ENCODE measurements at regions not wholly inside any gene's neighbourhood (a gene's known extent, or its start where the extent isn't known, plus 50 kb on each side); places are given as distances from the start of the nearest gene placed in this dataset.
"Not testable (repeated sequence)": the region's sequence is repeated elsewhere in the genome, so short reads cannot be mapped to it uniquely, and the experiment has no call there.

DNA sequence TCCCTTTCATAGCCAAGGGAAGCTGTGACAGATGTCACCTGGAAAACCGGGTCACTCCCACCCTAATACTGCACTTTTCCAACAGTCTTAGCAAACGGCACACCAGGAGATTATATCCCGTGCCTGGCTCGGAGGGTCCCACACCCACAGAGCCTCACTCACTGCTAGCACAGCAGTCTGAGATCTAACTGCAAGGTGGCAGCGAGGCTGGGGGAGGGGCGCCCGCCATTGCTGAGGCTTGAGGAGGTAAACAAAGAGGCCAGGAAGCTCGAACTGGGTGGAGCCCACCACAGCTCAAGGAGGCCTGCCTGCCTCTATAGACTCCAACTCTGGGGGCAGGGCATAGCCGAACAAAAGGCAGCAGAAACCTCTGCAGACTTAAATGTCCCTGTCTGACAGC, 199.2 kb downstream of the TMEM47 start:
- H3K4me2 ChIP-seq (ENCODE audit: low read length); H3K27me3 ChIP-seq (ENCODE audit: control insufficient read depth, low read length); H4K20me1 ChIP-seq (ENCODE audit: control insufficient read depth, insufficient read depth, low read depth, low read length); H3K79me2 ChIP-seq (ENCODE audit: control insufficient read depth, low read length); H3F3A ChIP-seq (ENCODE audit: control insufficient read depth, insufficient read depth); H3K4me1 ChIP-seq (ENCODE audit: control insufficient read depth, low read length); H3K27ac ChIP-seq (ENCODE audit: low read depth, low read length); H3K4me3 ChIP-seq (ENCODE audit: low read length); H3K36me3 ChIP-seq (ENCODE audit: control insufficient read depth, low read length); H3K9me3 ChIP-seq (ENCODE audit: control insufficient read depth, insufficient read depth, low read length); H3K9me2 ChIP-seq (replicated peaks; ENCODE audit: control insufficient read depth, low read length): not testable (repeated sequence)

DNA sequence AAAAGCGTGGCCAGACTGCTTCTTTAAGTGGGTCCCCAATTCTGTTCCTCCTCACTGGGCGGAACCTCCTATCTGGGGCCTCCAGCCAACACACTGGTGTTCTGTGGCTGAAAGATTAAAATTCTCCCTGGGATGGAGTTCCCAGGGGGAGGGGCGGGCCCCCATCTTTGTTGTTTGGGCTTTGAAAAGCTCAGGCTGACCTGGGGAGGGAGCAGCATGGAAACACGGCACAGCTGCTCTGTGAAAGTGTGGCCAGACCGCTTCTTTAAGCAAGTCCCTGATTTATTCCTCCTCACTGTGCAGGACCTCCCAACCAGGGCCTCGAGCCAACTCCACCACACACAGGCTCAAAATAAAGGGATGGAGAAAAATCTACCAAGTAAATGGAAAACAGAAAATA, 219.5 kb downstream of the TMEM47 start:
- Histone ChIP-seq H3K4me1 (ENCODE audit: control insufficient read depth, low read length) (no peaks in the 10 kb centered on the region), H3K9me2 (replicated peaks; ENCODE audit: control insufficient read depth, low read length) (no peaks in the 10 kb centered on the region), H3K36me3 (ENCODE audit: control insufficient read depth, low read length) (no peaks in the 10 kb centered on the region), H3K27ac (ENCODE audit: low read depth, low read length) (no peak overlapping the region), H3F3A (ENCODE audit: control insufficient read depth, insufficient read depth) (no peaks in the 10 kb centered on the region), H3K9me3 (ENCODE audit: control insufficient read depth, insufficient read depth, low read length) (no peaks in the 10 kb centered on the region), H4K20me1 (ENCODE audit: control insufficient read depth, insufficient read depth, low read depth, low read length) (no peaks in the 10 kb centered on the region), H3K27me3 (ENCODE audit: control insufficient read depth, low read length) (no peaks in the 10 kb centered on the region), H3K79me2 (ENCODE audit: control insufficient read depth, low read length) (no peaks in the 10 kb centered on the region), H3K4me3 (ENCODE audit: low read length) (no peak overlapping the region), H3K4me2 (ENCODE audit: low read length) (no peak overlapping the region)
- TF ChIP-seq EZH2phosphoT487 (IDR thresholded peaks at IDR 0.05; ENCODE audit: borderline replicate concordance, low read length): no peak
- TF ChIP-seq, protein P1, sequence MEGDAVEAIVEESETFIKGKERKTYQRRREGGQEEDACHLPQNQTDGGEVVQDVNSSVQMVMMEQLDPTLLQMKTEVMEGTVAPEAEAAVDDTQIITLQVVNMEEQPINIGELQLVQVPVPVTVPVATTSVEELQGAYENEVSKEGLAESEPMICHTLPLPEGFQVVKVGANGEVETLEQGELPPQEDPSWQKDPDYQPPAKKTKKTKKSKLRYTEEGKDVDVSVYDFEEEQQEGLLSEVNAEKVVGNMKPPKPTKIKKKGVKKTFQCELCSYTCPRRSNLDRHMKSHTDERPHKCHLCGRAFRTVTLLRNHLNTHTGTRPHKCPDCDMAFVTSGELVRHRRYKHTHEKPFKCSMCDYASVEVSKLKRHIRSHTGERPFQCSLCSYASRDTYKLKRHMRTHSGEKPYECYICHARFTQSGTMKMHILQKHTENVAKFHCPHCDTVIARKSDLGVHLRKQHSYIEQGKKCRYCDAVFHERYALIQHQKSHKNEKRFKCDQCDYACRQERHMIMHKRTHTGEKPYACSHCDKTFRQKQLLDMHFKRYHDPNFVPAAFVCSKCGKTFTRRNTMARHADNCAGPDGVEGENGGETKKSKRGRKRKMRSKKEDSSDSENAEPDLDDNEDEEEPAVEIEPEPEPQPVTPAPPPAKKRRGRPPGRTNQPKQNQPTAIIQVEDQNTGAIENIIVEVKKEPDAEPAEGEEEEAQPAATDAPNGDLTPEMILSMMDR (IDR thresholded peaks at IDR 0.05; ENCODE audit: low read depth, low read length, poor library complexity, severe bottlenecking): no peak

DNA sequence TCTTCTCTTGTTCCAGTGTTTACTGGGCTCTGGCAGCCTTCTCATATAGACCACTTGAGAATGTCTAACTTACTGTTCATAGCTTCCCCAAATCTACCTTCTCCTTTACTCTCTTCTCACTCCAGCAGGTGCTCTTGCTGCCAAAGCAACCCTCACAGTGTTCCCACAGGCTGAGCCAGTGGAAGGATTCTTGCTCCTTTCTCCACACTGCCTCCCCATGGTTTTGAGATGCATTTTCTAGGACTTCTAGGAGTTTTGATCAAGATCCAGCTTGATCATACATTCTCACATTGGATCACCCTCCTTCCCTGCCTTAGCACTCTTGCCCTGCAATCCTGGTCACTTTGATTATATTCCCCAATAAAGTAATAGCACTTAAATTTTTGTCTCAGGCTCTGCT, 230.8 kb downstream of the TMEM47 start:
- H3K4me3 ChIP-seq (ENCODE audit: low read length): no peak overlapping the region
- H3K4me2 ChIP-seq (ENCODE audit: low read length): no peak overlapping the region
- H4K20me1 ChIP-seq (ENCODE audit: control insufficient read depth, insufficient read depth, low read depth, low read length): no peaks in the 10 kb centered on the region
- H3K9me3 ChIP-seq (ENCODE audit: control insufficient read depth, insufficient read depth, low read length): no peaks in the 10 kb centered on the region
- H3K4me1 ChIP-seq (ENCODE audit: control insufficient read depth, low read length): no peaks in the 10 kb centered on the region
- H3F3A ChIP-seq (ENCODE audit: control insufficient read depth, insufficient read depth): no peaks in the 10 kb centered on the region
- H3K79me2 ChIP-seq (ENCODE audit: control insufficient read depth, low read length): no peaks in the 10 kb centered on the region
- no peaks in the 10 kb centered on the region for H3K36me3 ChIP-seq (ENCODE audit: control insufficient read depth, low read length)
- H3K27me3 ChIP-seq (ENCODE audit: control insufficient read depth, low read length): no peaks in the 10 kb centered on the region
- H3K9me2 ChIP-seq (replicated peaks; ENCODE audit: control insufficient read depth, low read length): no peaks in the 10 kb centered on the region
- no peak overlapping the region for H3K27ac ChIP-seq (ENCODE audit: low read depth, low read length)
- TF ChIP-seq EZH2phosphoT487 (IDR thresholded peaks at IDR 0.05; ENCODE audit: borderline replicate concordance, low read length): no peak
- TF ChIP-seq, protein P1 (IDR thresholded peaks at IDR 0.05; ENCODE audit: low read depth, low read length, poor library complexity, severe bottlenecking): no peak

DNA sequence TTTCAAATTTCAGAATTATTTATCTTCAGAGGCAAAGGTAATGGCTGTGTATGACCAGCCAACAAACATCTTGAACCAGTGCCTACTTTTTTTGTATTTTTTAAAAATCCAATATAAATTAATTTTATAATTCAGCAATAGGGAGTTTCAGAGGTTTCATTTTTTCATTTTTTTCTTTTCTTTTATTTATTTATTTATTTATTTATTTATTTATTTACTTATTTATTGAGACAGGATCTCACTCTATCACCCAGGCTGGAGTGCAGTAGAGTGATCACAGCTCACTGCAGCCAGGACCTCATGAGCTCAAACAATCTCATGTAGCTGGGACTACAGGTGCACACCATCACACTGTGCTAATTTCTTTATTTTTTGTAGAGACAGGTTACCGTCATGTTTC, 250.5 kb downstream of the TMEM47 start:
- Histone ChIP-seq H3K27me3 (ENCODE audit: control insufficient read depth, low read length) (no peaks in the 10 kb centered on the region), H3F3A (ENCODE audit: control insufficient read depth, insufficient read depth) (no peaks in the 10 kb centered on the region), H4K20me1 (ENCODE audit: control insufficient read depth, insufficient read depth, low read depth, low read length) (no peaks in the 10 kb centered on the region), H3K79me2 (ENCODE audit: control insufficient read depth, low read length) (no peaks in the 10 kb centered on the region), H3K9me3 (ENCODE audit: control insufficient read depth, insufficient read depth, low read length) (no peaks in the 10 kb centered on the region), H3K27ac (ENCODE audit: low read depth, low read length) (no peak overlapping the region), H3K9me2 (replicated peaks; ENCODE audit: control insufficient read depth, low read length) (no peaks in the 10 kb centered on the region), H3K4me1 (ENCODE audit: control insufficient read depth, low read length) (no peaks in the 10 kb centered on the region), H3K4me2 (ENCODE audit: low read length) (no peak overlapping the region), H3K36me3 (ENCODE audit: control insufficient read depth, low read length) (no peaks in the 10 kb centered on the region), H3K4me3 (ENCODE audit: low read length) (no peak overlapping the region)
- TF ChIP-seq, protein P1 (IDR thresholded peaks at IDR 0.05; ENCODE audit: low read depth, low read length, poor library complexity, severe bottlenecking): no peak
- no peak for TF ChIP-seq EZH2phosphoT487 (IDR thresholded peaks at IDR 0.05; ENCODE audit: borderline replicate concordance, low read length)
